ENCODE measurements at regions not wholly inside any gene's neighbourhood (a gene's known extent, or its start where the extent isn't known, plus 50 kb on each side); places are given as distances from the start of the nearest gene placed in this dataset.

GRCh38 chr5:125026867-125027731, 280.7 kb upstream of the ZNF608 start:
- Histone ChIP-seq H3K9me3 (replicated peaks) (no peaks in the 10 kb centered on the region), H3K27me3 (replicated peaks) (no peaks in the 10 kb centered on the region), H3K36me3 (no peaks in the 10 kb centered on the region), H3K4me3 (no peak overlapping the region), H3K27ac (no peak overlapping the region), H3K4me1 (replicated peaks) (no peaks in the 10 kb centered on the region)
- no peak for DNase-seq (ENCODE audit: low read depth in 1 of 2, low spot score in 2 of 2)

- no peak overlapping the region for H3K27ac ChIP-seq
- H3K27me3 ChIP-seq (replicated peaks) = no peaks in the 10 kb centered on the region
- H3K4me3 ChIP-seq = no peak overlapping the region
- H3K9me3 ChIP-seq (replicated peaks) = no peaks in the 10 kb centered on the region
- no peak for DNase-seq (ENCODE audit: low read depth in 1 of 2, low spot score in 2 of 2)
- no peaks in the 10 kb centered on the region for H3K4me1 ChIP-seq (replicated peaks)
- no peaks in the 10 kb centered on the region for H3K36me3 ChIP-seq
These were observed 285.8 kb upstream of the ZNF608 start for GRCh38 chr5:125032286-125032685.

- H3K4me1 ChIP-seq (replicated peaks) = no peaks in the 10 kb centered on the region
- no peaks in the 10 kb centered on the region for H3K9me3 ChIP-seq (replicated peaks)
- no peak overlapping the region for H3K4me3 ChIP-seq
- no peak overlapping the region for H3K27ac ChIP-seq
- no peaks in the 10 kb centered on the region for H3K36me3 ChIP-seq
- no peak for DNase-seq (ENCODE audit: low read depth in 1 of 2, low spot score in 2 of 2)
- no peaks in the 10 kb centered on the region for H3K27me3 ChIP-seq (replicated peaks)
These were observed 287.2 kb upstream of the ZNF608 start for GRCh38 chr5:125033602-125034001.

GRCh38 chr5:125034331-125034730, 287.9 kb upstream of the ZNF608 start:
- Histone ChIP-seq H3K36me3 (no peaks in the 10 kb centered on the region), H3K27me3 (replicated peaks) (no peaks in the 10 kb centered on the region), H3K4me1 (replicated peaks) (no peaks in the 10 kb centered on the region), H3K4me3 (no peak overlapping the region), H3K27ac (no peak overlapping the region), H3K9me3 (replicated peaks) (no peaks in the 10 kb centered on the region)
- no peak for DNase-seq (ENCODE audit: low read depth in 1 of 2, low spot score in 2 of 2)

- no peak overlapping the region for H3K27ac ChIP-seq
- no peaks in the 10 kb centered on the region for H3K9me3 ChIP-seq (replicated peaks)
- no peak overlapping the region for H3K4me3 ChIP-seq
- H3K4me1 ChIP-seq (replicated peaks) = peaks cover 6% of the 10 kb centered on the region
- H3K36me3 ChIP-seq = no peaks in the 10 kb centered on the region
- no peak for DNase-seq (ENCODE audit: low read depth in 1 of 2, low spot score in 2 of 2)
- no peaks in the 10 kb centered on the region for H3K27me3 ChIP-seq (replicated peaks)
These were observed 290.1 kb upstream of the ZNF608 start for GRCh38 chr5:125036494-125036893.

GRCh38 chr5:125037020-125037419, 290.6 kb upstream of the ZNF608 start:
- DNase-seq (ENCODE audit: low read depth in 1 of 2, low spot score in 2 of 2) = no peak
- Histone ChIP-seq H3K4me3 (no peak overlapping the region), H3K27ac (no peak overlapping the region), H3K27me3 (replicated peaks) (no peaks in the 10 kb centered on the region), H3K4me1 (replicated peaks) (peaks cover 11% of the 10 kb centered on the region), H3K36me3 (no peaks in the 10 kb centered on the region), H3K9me3 (replicated peaks) (no peaks in the 10 kb centered on the region)

- peaks cover 16% of the 10 kb centered on the region for H3K4me1 ChIP-seq (replicated peaks)
- H3K27me3 ChIP-seq (replicated peaks) = no peaks in the 10 kb centered on the region
- H3K27ac ChIP-seq = no peak overlapping the region
- no peak overlapping the region for H3K4me3 ChIP-seq
- H3K9me3 ChIP-seq (replicated peaks) = no peaks in the 10 kb centered on the region
- DNase-seq (ENCODE audit: low read depth in 1 of 2, low spot score in 2 of 2) = no peak
- no peaks in the 10 kb centered on the region for H3K36me3 ChIP-seq
These were observed 291.1 kb upstream of the ZNF608 start for GRCh38 chr5:125037530-125037929.

- Histone ChIP-seq H3K27ac (no peak overlapping the region), H3K9me3 (replicated peaks) (no peaks in the 10 kb centered on the region), H3K4me3 (no peak overlapping the region), H3K36me3 (no peaks in the 10 kb centered on the region), H3K4me1 (replicated peaks) (peaks cover 26% of the 10 kb centered on the region), H3K27me3 (replicated peaks) (no peaks in the 10 kb centered on the region)
- DNase-seq (ENCODE audit: low read depth in 1 of 2, low spot score in 2 of 2) = no peak
These were observed 292.0 kb upstream of the ZNF608 start for GRCh38 chr5:125038477-125038876.

- H3K27ac ChIP-seq = no peak overlapping the region
- peaks cover 49% of the 10 kb centered on the region for H3K4me1 ChIP-seq (replicated peaks)
- no peak for DNase-seq (ENCODE audit: low read depth in 1 of 2, low spot score in 2 of 2)
- H3K4me3 ChIP-seq = no peak overlapping the region
- H3K36me3 ChIP-seq = no peaks in the 10 kb centered on the region
- H3K27me3 ChIP-seq (replicated peaks) = no peaks in the 10 kb centered on the region
- H3K9me3 ChIP-seq (replicated peaks) = no peaks in the 10 kb centered on the region
These were observed 295.4 kb upstream of the ZNF608 start for GRCh38 chr5:125041798-125042197.

GRCh38 chr5:125042261-125042890, 295.9 kb upstream of the ZNF608 start:
- H3K4me3 ChIP-seq = no peak overlapping the region
- no peaks in the 10 kb centered on the region for H3K27me3 ChIP-seq (replicated peaks)
- peak in 1 of 2 experiments; percentile 62 for DNase-seq (ENCODE audit: low read depth in 1 of 2, low spot score in 2 of 2)
- no peaks in the 10 kb centered on the region for H3K36me3 ChIP-seq
- H3K9me3 ChIP-seq (replicated peaks) = no peaks in the 10 kb centered on the region
- H3K27ac ChIP-seq = peak overlapping the region; percentile 36; the same call in 1 of the 2 replicates
- H3K4me1 ChIP-seq (replicated peaks) = peaks cover 49% of the 10 kb centered on the region

GRCh38 chr5:125043781-125044391, 297.4 kb upstream of the ZNF608 start:
- peak; percentile 64 to 67 for DNase-seq (ENCODE audit: low read depth in 1 of 2, low spot score in 2 of 2)
- H3K4me1 ChIP-seq (replicated peaks) = peaks cover 49% of the 10 kb centered on the region
- no peak overlapping the region for H3K27ac ChIP-seq
- no peaks in the 10 kb centered on the region for H3K9me3 ChIP-seq (replicated peaks)
- H3K4me3 ChIP-seq = no peak overlapping the region
- H3K27me3 ChIP-seq (replicated peaks) = no peaks in the 10 kb centered on the region
- no peaks in the 10 kb centered on the region for H3K36me3 ChIP-seq

GRCh38 chr5:125044491-125045282, 298.2 kb upstream of the ZNF608 start:
- peaks cover 49% of the 10 kb centered on the region for H3K4me1 ChIP-seq (replicated peaks)
- no peaks in the 10 kb centered on the region for H3K9me3 ChIP-seq (replicated peaks)
- H3K4me3 ChIP-seq = no peak overlapping the region
- no peaks in the 10 kb centered on the region for H3K36me3 ChIP-seq
- no peak overlapping the region for H3K27ac ChIP-seq
- DNase-seq (ENCODE audit: low read depth in 1 of 2, low spot score in 2 of 2) = peak in 1 of 2 experiments; percentile 20
- no peaks in the 10 kb centered on the region for H3K27me3 ChIP-seq (replicated peaks)

- no peaks in the 10 kb centered on the region for H3K36me3 ChIP-seq
- no peak overlapping the region for H3K27ac ChIP-seq
- H3K4me3 ChIP-seq = no peak overlapping the region
- H3K4me1 ChIP-seq (replicated peaks) = peaks cover 49% of the 10 kb centered on the region
- no peak for DNase-seq (ENCODE audit: low read depth in 1 of 2, low spot score in 2 of 2)
- H3K9me3 ChIP-seq (replicated peaks) = no peaks in the 10 kb centered on the region
- no peaks in the 10 kb centered on the region for H3K27me3 ChIP-seq (replicated peaks)
These were observed 299.2 kb upstream of the ZNF608 start for GRCh38 chr5:125045646-125046045.

Data from SJSA1 (cell line).